CD4-positive, CD25-positive, alpha-beta regulatory T cell (primary cell): ENCODE measurements at regions not wholly inside any gene's neighbourhood (a gene's known extent, or its start where the extent isn't known, plus 50 kb on each side); places are given as distances from the start of the nearest gene placed in this dataset.

Experiments used
- ATAC-seq, 2 donors: fragments of 150-1000 bp; cut with Tn5 transposase; one replicate each; pipeline ENCODE4 v1.10.0; 2021; ENCODE audit warnings: low read depth in 2 of 2, moderate number of reproducible peaks in 2 of 2, moderate library complexity in 1 of 2
- DNase-seq, 3 donors: peaks; one replicate each; pipeline versions ENCODE4 v3.0.0 to v3.0.0-alpha.2; 2012 to 2022; ENCODE audit warnings: mixed read lengths in 1 of 3
- H3K27ac ChIP-seq: one replicate; pipeline ENCODE4 v1.7.0; 2013; ENCODE audit warnings: mild to moderate bottlenecking, low read length; ENCODE audit not compliant: insufficient read depth, poor library complexity, severe bottlenecking
- H3K27me3 ChIP-seq: one replicate; pipeline ENCODE4 v1.7.0; 2013; ENCODE audit warnings: low read length; ENCODE audit not compliant: control insufficient read depth, insufficient read depth
- H3K36me3 ChIP-seq: one replicate; pipeline ENCODE4 v1.7.0; 2013; ENCODE audit warnings: mild to moderate bottlenecking, low read length, moderate library complexity; ENCODE audit not compliant: control insufficient read depth, insufficient read depth
- H3K4me1 ChIP-seq: 2 replicates; pipeline ENCODE4 v1.7.0; 2013; ENCODE audit warnings: mild to moderate bottlenecking, low read length; ENCODE audit not compliant: insufficient read depth, control insufficient read depth, poor library complexity, severe bottlenecking
- H3K4me3 ChIP-seq: one replicate; pipeline ENCODE4 v1.7.0; 2013; ENCODE audit warnings: low read depth, mild to moderate bottlenecking, low read length, moderate library complexity
- H3K9me3 ChIP-seq, 2 experiments: 1 replicate in 1 of 2; 2 replicates in 1 of 2; pipeline ENCODE4 v1.7.0; 2013; ENCODE audit warnings: low read length in 2 of 2, mild to moderate bottlenecking in 1 of 2, moderate library complexity in 1 of 2; ENCODE audit not compliant: control insufficient read depth in 2 of 2
- H3K27ac Mint-ChIP-seq, 3 donors: one replicate each; pipeline ENCODE4 v1.8.0; 2020 to 2022; ENCODE audit warnings: mild to moderate bottlenecking in 3 of 3, mixed read lengths in 3 of 3, moderate library complexity in 2 of 3
- H3K27me3 Mint-ChIP-seq: one replicate; pipeline ENCODE4 v1.8.0; 2022; ENCODE audit warnings: mild to moderate bottlenecking, mixed read lengths
- H3K36me3 Mint-ChIP-seq: one replicate; pipeline ENCODE4 v1.8.0; 2020; ENCODE audit warnings: mixed read lengths
- H3K4me1 Mint-ChIP-seq, 4 donors: one replicate each; pipeline ENCODE4 v1.8.0; 2020 to 2022; ENCODE audit warnings: mixed read lengths in 4 of 4, mild to moderate bottlenecking in 1 of 4
- H3K4me3 Mint-ChIP-seq, 4 donors: one replicate each; pipeline ENCODE4 v1.8.0; 2020 to 2022; ENCODE audit warnings: mild to moderate bottlenecking in 4 of 4, mixed read lengths in 4 of 4, moderate library complexity in 3 of 4
- H3K9me3 Mint-ChIP-seq, 7 donors: one replicate each; pipeline ENCODE4 v1.8.0; 2020 to 2022; ENCODE audit warnings: mixed read lengths in 7 of 7, mild to moderate bottlenecking in 3 of 7, moderate library complexity in 2 of 7

DNA sequence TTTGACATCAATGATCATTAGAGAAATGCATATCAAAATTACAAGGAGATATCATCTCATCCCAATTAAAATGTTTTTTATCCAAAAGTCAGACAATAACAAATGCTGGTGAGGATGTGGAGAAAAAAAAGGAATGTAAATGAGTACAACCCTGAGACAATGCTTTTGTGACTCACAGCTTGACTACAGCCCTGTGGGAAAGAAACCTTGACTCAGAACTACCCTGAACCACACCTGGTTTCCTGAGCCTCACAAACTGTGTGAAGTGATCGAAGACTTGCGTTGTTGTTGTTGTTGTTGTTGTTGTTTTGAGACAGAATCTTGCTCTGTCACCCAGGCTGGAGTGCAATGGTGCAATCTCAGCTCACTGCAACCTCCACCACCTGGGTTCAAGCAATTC, 266.6 kb upstream of the MYT1L start:
- peaks cover 0 to 3% of the 10 kb centered on the region in 2 experiments for H3K9me3 ChIP-seq
- Mint-ChIP-seq H3K36me3 (no peaks in the 10 kb centered on the region), H3K4me3 (no peak overlapping the region), H3K27ac (no peak overlapping the region), H3K4me1 (no peaks in the 10 kb centered on the region), H3K9me3 (peaks cover 0 to 7% (median 2%) of the 10 kb centered on the region in 7 donors), H3K27me3 (peaks cover 8% of the 10 kb centered on the region)
- H3K36me3 ChIP-seq: no peaks in the 10 kb centered on the region
- ATAC-seq (no peak), DNase-seq (no peak)
- no peak overlapping the region for H3K4me3 ChIP-seq
- no peaks in the 10 kb centered on the region for H3K27me3 ChIP-seq
- H3K27ac ChIP-seq: no peak overlapping the region
- H3K4me1 ChIP-seq: no peaks in the 10 kb centered on the region

- peaks cover 0 to 7% (median 2%) of the 10 kb centered on the region in 7 donors for H3K9me3 Mint-ChIP-seq
- no peaks in the 10 kb centered on the region for H3K4me1 ChIP-seq
- no peak overlapping the region for H3K4me3 Mint-ChIP-seq
- peaks cover 8% of the 10 kb centered on the region for H3K27me3 Mint-ChIP-seq
- ATAC-seq (no peak), DNase-seq (no peak)
- no peak overlapping the region for H3K27ac ChIP-seq
- H3K27ac Mint-ChIP-seq: no peak overlapping the region
- no peaks in the 10 kb centered on the region for H3K27me3 ChIP-seq
- no peak overlapping the region for H3K4me3 ChIP-seq
- H3K36me3 Mint-ChIP-seq: no peaks in the 10 kb centered on the region
- peaks cover 0 to 4% (median 0%) of the 10 kb centered on the region in 4 donors for H3K4me1 Mint-ChIP-seq
- H3K9me3 ChIP-seq: peaks cover 0 to 3% of the 10 kb centered on the region in 2 experiments
- H3K36me3 ChIP-seq: no peaks in the 10 kb centered on the region
Observed at GRCh38 chr2:2591542-2591940, 260.5 kb upstream of the MYT1L start.

DNA sequence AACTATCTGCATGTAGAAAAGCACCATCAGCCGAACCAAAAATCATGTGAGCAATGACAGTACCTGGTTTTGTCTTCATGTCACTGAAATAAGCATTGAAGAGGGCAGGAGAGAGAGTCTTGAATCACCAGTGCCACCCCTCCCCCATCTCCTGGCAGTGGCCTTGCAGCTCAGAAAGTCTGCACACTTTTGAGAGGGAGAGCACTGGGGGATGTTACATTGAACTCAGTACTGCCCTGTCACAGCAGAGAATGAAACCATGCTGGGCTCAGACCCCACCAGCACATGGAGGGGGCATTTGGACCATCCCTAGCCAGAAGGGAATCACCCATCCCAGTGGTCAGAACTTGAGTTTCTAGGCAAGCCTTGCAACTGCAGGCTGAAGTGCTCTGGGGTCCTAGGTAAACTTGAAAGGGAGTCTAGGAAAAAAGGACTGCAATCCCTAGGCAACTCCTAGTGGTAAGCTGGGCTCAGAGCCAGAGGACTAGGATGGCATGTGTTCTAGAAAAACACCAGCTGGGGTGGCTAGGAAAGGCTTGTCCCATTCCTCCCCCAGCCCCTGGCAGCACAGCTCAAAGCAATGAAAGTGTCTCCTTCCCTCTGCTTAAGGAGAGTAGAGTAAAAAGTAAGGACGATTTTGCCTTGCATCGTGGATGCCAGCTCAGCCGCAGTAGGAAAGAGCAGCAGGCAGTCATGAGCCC, 259.9 kb upstream of the MYT1L start:
- Histone ChIP-seq H3K27ac (no peak overlapping the region), H3K4me3 (no peak overlapping the region), H3K36me3 (no peaks in the 10 kb centered on the region), H3K4me1 (no peaks in the 10 kb centered on the region), H3K27me3 (no peaks in the 10 kb centered on the region), H3K9me3 (no peaks in the 10 kb centered on the region)
- Mint-ChIP-seq H3K36me3 (no peaks in the 10 kb centered on the region), H3K27ac (no peak overlapping the region), H3K9me3 (peaks cover 0 to 3% (median 2%) of the 10 kb centered on the region in 7 donors), H3K4me3 (no peak overlapping the region), H3K4me1 (peaks cover 0 to 4% (median 0%) of the 10 kb centered on the region in 4 donors), H3K27me3 (peaks cover 8% of the 10 kb centered on the region)
- ATAC-seq (no peak), DNase-seq (no peak)

- Histone ChIP-seq H3K4me3 (no peak overlapping the region), H3K27me3 (no peaks in the 10 kb centered on the region), H3K4me1 (no peaks in the 10 kb centered on the region), H3K9me3 (no peaks in the 10 kb centered on the region), H3K36me3 (no peaks in the 10 kb centered on the region), H3K27ac (no peak overlapping the region)
- no peak overlapping the region for H3K27ac Mint-ChIP-seq
- ATAC-seq: no peak
- H3K4me3 Mint-ChIP-seq: no peak overlapping the region
- H3K27me3 Mint-ChIP-seq: no peaks in the 10 kb centered on the region
- H3K36me3 Mint-ChIP-seq: no peaks in the 10 kb centered on the region
- DNase-seq: no peak
- H3K4me1 Mint-ChIP-seq: peaks cover 0 to 4% (median 0%) of the 10 kb centered on the region in 4 donors
- H3K9me3 Mint-ChIP-seq: peaks cover 0 to 3% (median 0%) of the 10 kb centered on the region in 7 donors
Observed at GRCh38 chr2:2590141-2590540, 259.1 kb upstream of the MYT1L start.

DNA sequence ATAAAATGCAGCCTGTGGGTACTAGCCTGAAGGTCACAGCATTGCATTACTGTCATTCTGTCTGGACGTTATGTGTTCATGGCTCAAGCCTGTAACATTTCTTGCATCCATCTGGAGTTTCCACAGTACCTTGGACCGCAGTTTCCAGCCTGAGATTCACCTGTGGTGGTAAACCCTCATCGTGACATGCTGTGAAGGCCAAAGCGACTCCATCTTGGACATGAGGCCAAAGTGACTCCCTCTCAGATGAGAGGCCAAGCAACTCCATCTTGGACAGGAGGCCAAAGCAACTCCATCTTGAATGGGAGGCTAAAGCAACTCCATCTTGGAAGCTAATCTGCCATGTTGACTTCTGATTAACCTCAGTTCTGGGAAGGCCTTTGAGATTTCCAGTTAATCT, 257.7 kb upstream of the MYT1L start:
- no peaks in the 10 kb centered on the region for H3K4me1 ChIP-seq
- H3K4me3 Mint-ChIP-seq: no peak overlapping the region
- H3K36me3 Mint-ChIP-seq: no peaks in the 10 kb centered on the region
- H3K36me3 ChIP-seq: no peaks in the 10 kb centered on the region
- H3K27me3 ChIP-seq: no peaks in the 10 kb centered on the region
- DNase-seq (no peak), ATAC-seq (no peak)
- no peak overlapping the region for H3K4me3 ChIP-seq
- peaks cover 0 to 4% (median 0%) of the 10 kb centered on the region in 4 donors for H3K4me1 Mint-ChIP-seq
- peaks cover 0 to 7% (median 0%) of the 10 kb centered on the region in 7 donors for H3K9me3 Mint-ChIP-seq
- H3K27me3 Mint-ChIP-seq: no peaks in the 10 kb centered on the region
- H3K27ac Mint-ChIP-seq: no peak overlapping the region
- H3K9me3 ChIP-seq: no peaks in the 10 kb centered on the region
- H3K27ac ChIP-seq: no peak overlapping the region

DNA sequence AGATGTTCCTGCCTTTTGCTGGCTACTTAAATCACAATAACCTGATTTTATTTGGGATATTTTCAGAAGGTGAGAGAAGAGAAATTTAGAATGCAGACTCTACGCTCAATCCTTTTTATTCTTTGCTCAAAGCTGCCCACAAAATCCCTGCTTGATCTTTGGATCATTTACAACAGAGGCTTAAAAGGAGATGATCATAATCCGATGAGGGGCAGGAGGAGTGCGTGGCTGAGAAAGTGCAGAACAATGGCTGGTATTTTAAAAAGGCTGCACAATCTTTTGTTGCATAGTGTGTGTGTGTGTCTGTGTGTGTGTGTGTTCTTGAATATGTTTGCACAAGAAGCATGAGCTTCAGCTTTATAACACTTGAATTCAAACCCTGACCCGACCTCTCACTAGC, 256.3 kb upstream of the MYT1L start:
- Mint-ChIP-seq H3K9me3 (peaks cover 0 to 5% (median 0%) of the 10 kb centered on the region in 7 donors), H3K27me3 (no peaks in the 10 kb centered on the region), H3K27ac (peak overlapping the region in 1 of 3 donors; percentile 31), H3K4me1 (peaks cover 0 to 4% (median 0%) of the 10 kb centered on the region in 4 donors), H3K4me3 (no peak overlapping the region), H3K36me3 (no peaks in the 10 kb centered on the region)
- no peaks in the 10 kb centered on the region for H3K4me1 ChIP-seq
- H3K27me3 ChIP-seq: no peaks in the 10 kb centered on the region
- no peak overlapping the region for H3K4me3 ChIP-seq
- H3K36me3 ChIP-seq: no peaks in the 10 kb centered on the region
- no peak for ATAC-seq
- H3K9me3 ChIP-seq: no peaks in the 10 kb centered on the region
- DNase-seq: no peak
- no peak overlapping the region for H3K27ac ChIP-seq

- no peaks in the 10 kb centered on the region for H3K36me3 ChIP-seq
- ATAC-seq (no peak), DNase-seq (no peak)
- H3K27me3 Mint-ChIP-seq: no peaks in the 10 kb centered on the region
- H3K4me3 Mint-ChIP-seq: no peak overlapping the region
- no peaks in the 10 kb centered on the region for H3K27me3 ChIP-seq
- peak overlapping the region in 1 of 3 donors; percentile 31 for H3K27ac Mint-ChIP-seq
- peaks cover 0 to 4% (median 0%) of the 10 kb centered on the region in 4 donors for H3K4me1 Mint-ChIP-seq
- H3K27ac ChIP-seq: no peak overlapping the region
- H3K9me3 ChIP-seq: no peaks in the 10 kb centered on the region
- no peaks in the 10 kb centered on the region for H3K36me3 Mint-ChIP-seq
- peaks cover 0 to 5% (median 0%) of the 10 kb centered on the region in 7 donors for H3K9me3 Mint-ChIP-seq
- H3K4me1 ChIP-seq: no peaks in the 10 kb centered on the region
- no peak overlapping the region for H3K4me3 ChIP-seq
Observed at GRCh38 chr2:2586931-2587330, 255.9 kb upstream of the MYT1L start.
